Endothelial cell (in vitro differentiated cells): ENCODE measurements at regions not wholly inside any gene's neighbourhood (a gene's known extent, or its start where the extent isn't known, plus 50 kb on each side); places are given as distances from the start of the nearest gene placed in this dataset.

Experiments used
- DNase-seq: peaks from one replicate; pipeline ENCODE4 v3.0.0; 2021; ENCODE audit warnings: low spot score
- H3K27ac Mint-ChIP-seq: one replicate; pipeline ENCODE4 v1.8.0; 2021; ENCODE audit warnings: mixed read lengths, inconsistent platforms; ENCODE audit not compliant: unreplicated experiment
- H3K27me3 Mint-ChIP-seq: one replicate; pipeline ENCODE4 v1.8.0; 2021; ENCODE audit warnings: mild to moderate bottlenecking, moderate library complexity, mixed read lengths, inconsistent platforms; ENCODE audit not compliant: unreplicated experiment
- H3K36me3 Mint-ChIP-seq: one replicate; pipeline ENCODE4 v1.8.0; 2021; ENCODE audit warnings: mild to moderate bottlenecking, low read depth, mixed read lengths, inconsistent platforms; ENCODE audit not compliant: unreplicated experiment
- H3K4me1 Mint-ChIP-seq: one replicate; pipeline ENCODE4 v1.8.0; 2021; ENCODE audit warnings: mild to moderate bottlenecking, mixed read lengths, inconsistent platforms; ENCODE audit not compliant: unreplicated experiment
- H3K4me3 Mint-ChIP-seq: one replicate; pipeline ENCODE4 v1.8.0; 2021; ENCODE audit warnings: mild to moderate bottlenecking, mixed read lengths, inconsistent platforms; ENCODE audit not compliant: unreplicated experiment
- H3K9me3 Mint-ChIP-seq: one replicate; pipeline ENCODE4 v1.8.0; 2021; ENCODE audit warnings: mixed read lengths, inconsistent platforms; ENCODE audit not compliant: unreplicated experiment
- CTCF ChIP-seq: fragments of 200-600 bp; sonication (generic); IDR thresholded peaks from one replicate; pipeline ENCODE4 v1.5.0; 2021; ENCODE audit warnings: antibody characterized with exemption; ENCODE audit not compliant: unreplicated experiment

GRCh38 chr5:108649106-108649505 lies 98.6 kb upstream of the FER start:
- Mint-ChIP-seq H3K27ac (no peak overlapping the region), H3K36me3 (peaks cover 8% of the 10 kb centered on the region), H3K27me3 (no peaks in the 10 kb centered on the region), H3K4me1 (peaks cover 12% of the 10 kb centered on the region), H3K9me3 (peaks cover 4% of the 10 kb centered on the region), H3K4me3 (no peak overlapping the region)
- DNase-seq: no peak
- no peak for TF ChIP-seq CTCF

GRCh38 chr5:108642170-108642906 lies 105.4 kb upstream of the FER start:
- Mint-ChIP-seq H3K27ac (peak overlapping the region; percentile 14), H3K4me3 (no peak overlapping the region), H3K4me1 (peaks cover 10% of the 10 kb centered on the region), H3K9me3 (peaks cover 4% of the 10 kb centered on the region), H3K36me3 (peaks cover 8% of the 10 kb centered on the region), H3K27me3 (peaks cover 1% of the 10 kb centered on the region)
- peak; percentile 72 for DNase-seq
- TF ChIP-seq CTCF: peak; percentile 56

GRCh38 chr5:108641596-108641995 lies 106.1 kb upstream of the FER start:
- H3K4me1 Mint-ChIP-seq: peaks cover 13% of the 10 kb centered on the region
- no peak for DNase-seq
- no peak for TF ChIP-seq CTCF

GRCh38 chr5:108639366-108639765 lies 108.3 kb upstream of the FER start:
- Mint-ChIP-seq H3K4me1 (peaks cover 16% of the 10 kb centered on the region), H3K36me3 (no peaks in the 10 kb centered on the region), H3K27me3 (peaks cover 1% of the 10 kb centered on the region), H3K4me3 (no peak overlapping the region), H3K27ac (no peak overlapping the region), H3K9me3 (no peaks in the 10 kb centered on the region)
- TF ChIP-seq CTCF: no peak
- DNase-seq: no peak

More at GRCh38 chr5:108641596-108641995, 106.1 kb upstream of the FER start:
- Mint-ChIP-seq H3K36me3 (peaks cover 1% of the 10 kb centered on the region), H3K27ac (no peak overlapping the region), H3K9me3 (no peaks in the 10 kb centered on the region), H3K4me3 (no peak overlapping the region), H3K27me3 (peaks cover 1% of the 10 kb centered on the region)

GRCh38 chr5:108638021-108638420 lies 109.7 kb upstream of the FER start:
- Mint-ChIP-seq H3K36me3 (peaks cover 4% of the 10 kb centered on the region), H3K27ac (no peak overlapping the region), H3K9me3 (no peaks in the 10 kb centered on the region), H3K27me3 (peaks cover 1% of the 10 kb centered on the region), H3K4me3 (no peak overlapping the region), H3K4me1 (peaks cover 16% of the 10 kb centered on the region)
- no peak for TF ChIP-seq CTCF
- no peak for DNase-seq
